ENCODE measurements at regions not wholly inside any gene's neighbourhood (a gene's known extent, or its start where the extent isn't known, plus 50 kb on each side); places are given as distances from the start of the nearest gene placed in this dataset.

- Histone ChIP-seq H3K9me3 (ENCODE audit: control insufficient read depth in 2 of 2, low read length in 2 of 2) (no peaks in the 10 kb centered on the region), H3K9ac (ENCODE audit: low read depth in 1 of 2, low read length in 2 of 2) (no peak overlapping the region), H3K4me1 (ENCODE audit: control insufficient read depth in 2 of 2, insufficient read depth in 2 of 2, low read length in 2 of 2) (no peaks in the 10 kb centered on the region), H3K36me3 (ENCODE audit: control insufficient read depth in 2 of 2, insufficient read depth in 2 of 2, low read length in 2 of 2) (no peaks in the 10 kb centered on the region), H3K27me3 (ENCODE audit: control insufficient read depth in 2 of 2, insufficient read depth in 2 of 2, low read length in 2 of 2) (peaks cover 58 to 64% of the 10 kb centered on the region in 2 donors), H3K27ac (ENCODE audit: low read depth in 2 of 2, low read length in 2 of 2) (no peak overlapping the region), H3K4me3 (ENCODE audit: low read length in 2 of 2) (no peak overlapping the region)
These were observed 59.9 kb upstream of the DLX4 start for GRCh38 chr17:49908782-49909714.

DNA sequence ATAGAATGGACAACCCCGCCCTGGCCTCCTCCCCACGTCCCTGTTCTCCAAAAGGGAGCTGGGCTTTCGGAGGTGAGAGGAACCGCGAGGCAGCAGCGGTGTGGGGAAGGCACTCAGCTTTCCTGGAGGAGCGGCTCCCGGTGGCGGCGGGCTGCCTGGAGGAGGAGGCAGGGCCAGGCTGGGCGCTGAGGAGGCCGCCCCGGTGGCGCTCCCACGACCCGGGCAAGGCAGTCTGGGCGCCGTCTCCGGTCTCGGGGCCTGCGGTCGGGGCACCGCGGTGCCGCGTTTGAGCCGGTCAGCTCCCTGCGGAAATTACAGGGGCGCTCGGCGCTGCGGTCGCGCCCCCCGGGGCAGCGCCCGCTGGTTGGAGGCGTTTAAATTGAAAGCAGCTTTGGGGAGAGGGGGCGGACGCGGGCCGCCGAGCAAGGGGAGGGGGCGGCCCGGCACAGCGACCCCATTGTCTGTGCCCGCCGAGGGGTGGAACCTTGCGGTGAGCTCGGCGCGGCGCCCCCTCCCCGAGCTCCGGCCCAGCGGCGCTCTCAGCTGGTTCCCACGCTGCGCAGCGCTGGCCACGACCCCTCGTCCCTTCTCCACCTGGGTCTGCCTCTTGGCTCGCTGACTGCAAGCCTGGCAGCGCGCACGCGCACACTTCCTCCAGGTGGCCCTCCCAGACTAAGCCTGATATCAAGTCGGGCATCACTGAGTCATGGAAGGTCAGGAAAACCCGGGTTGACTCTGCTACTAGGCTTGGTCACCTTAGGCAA, 58.7 kb upstream of the DLX4 start:
- Histone ChIP-seq H3K4me1 (ENCODE audit: control insufficient read depth in 2 of 2, insufficient read depth in 2 of 2, low read length in 2 of 2) (no peaks in the 10 kb centered on the region), H3K36me3 (ENCODE audit: control insufficient read depth in 2 of 2, insufficient read depth in 2 of 2, low read length in 2 of 2) (no peaks in the 10 kb centered on the region), H3K9me3 (ENCODE audit: control insufficient read depth in 2 of 2, low read length in 2 of 2) (no peaks in the 10 kb centered on the region), H3K27ac (ENCODE audit: low read depth in 2 of 2, low read length in 2 of 2) (no peak overlapping the region), H3K9ac (ENCODE audit: low read depth in 1 of 2, low read length in 2 of 2) (no peak overlapping the region), H3K27me3 (ENCODE audit: control insufficient read depth in 2 of 2, insufficient read depth in 2 of 2, low read length in 2 of 2) (peaks cover 48 to 61% of the 10 kb centered on the region in 2 donors), H3K4me3 (ENCODE audit: low read length in 2 of 2) (no peak overlapping the region)

- Histone ChIP-seq H3K27ac (ENCODE audit: low read depth in 2 of 2, low read length in 2 of 2) (no peak overlapping the region), H3K9me3 (ENCODE audit: control insufficient read depth in 2 of 2, low read length in 2 of 2) (no peaks in the 10 kb centered on the region), H3K36me3 (ENCODE audit: control insufficient read depth in 2 of 2, insufficient read depth in 2 of 2, low read length in 2 of 2) (no peaks in the 10 kb centered on the region), H3K9ac (ENCODE audit: low read depth in 1 of 2, low read length in 2 of 2) (no peak overlapping the region), H3K27me3 (ENCODE audit: control insufficient read depth in 2 of 2, insufficient read depth in 2 of 2, low read length in 2 of 2) (peaks cover 46 to 61% of the 10 kb centered on the region in 2 donors), H3K4me3 (ENCODE audit: low read length in 2 of 2) (no peak overlapping the region), H3K4me1 (ENCODE audit: control insufficient read depth in 2 of 2, insufficient read depth in 2 of 2, low read length in 2 of 2) (no peaks in the 10 kb centered on the region)
These were observed 58.2 kb upstream of the DLX4 start for GRCh38 chr17:49910858-49911204.

DNA sequence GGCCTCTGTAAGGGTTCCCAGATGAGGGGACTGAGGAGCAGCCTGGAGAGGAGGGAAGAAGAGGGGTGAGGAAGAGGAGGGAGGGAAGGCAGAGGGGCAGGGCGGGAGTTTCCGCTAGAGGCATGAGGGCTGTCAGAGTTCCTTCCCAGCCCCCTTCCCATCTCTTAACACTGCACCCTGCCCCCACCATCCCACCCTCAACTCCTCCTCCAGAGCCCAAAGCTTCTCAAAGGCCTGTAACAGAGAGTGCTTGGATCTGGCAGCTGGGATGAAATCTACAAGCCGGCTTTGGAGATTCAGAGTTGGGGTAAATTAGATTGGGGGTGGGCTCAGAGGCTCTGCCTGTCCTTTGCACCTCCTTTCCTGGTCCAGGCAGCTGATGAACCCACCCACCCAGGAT, 57.3 kb upstream of the DLX4 start:
- Histone ChIP-seq H3K27ac (ENCODE audit: low read depth in 2 of 2, low read length in 2 of 2) (no peak overlapping the region), H3K36me3 (ENCODE audit: control insufficient read depth in 2 of 2, insufficient read depth in 2 of 2, low read length in 2 of 2) (no peaks in the 10 kb centered on the region), H3K4me3 (ENCODE audit: low read length in 2 of 2) (no peak overlapping the region), H3K9ac (ENCODE audit: low read depth in 1 of 2, low read length in 2 of 2) (no peak overlapping the region), H3K4me1 (ENCODE audit: control insufficient read depth in 2 of 2, insufficient read depth in 2 of 2, low read length in 2 of 2) (no peaks in the 10 kb centered on the region), H3K27me3 (ENCODE audit: control insufficient read depth in 2 of 2, insufficient read depth in 2 of 2, low read length in 2 of 2) (peaks cover 49 to 59% of the 10 kb centered on the region in 2 donors), H3K9me3 (ENCODE audit: control insufficient read depth in 2 of 2, low read length in 2 of 2) (no peaks in the 10 kb centered on the region)

- H3K27ac ChIP-seq (ENCODE audit: low read depth in 2 of 2, low read length in 2 of 2), result no peak overlapping the region
- no peaks in the 10 kb centered on the region for H3K4me1 ChIP-seq (ENCODE audit: control insufficient read depth in 2 of 2, insufficient read depth in 2 of 2, low read length in 2 of 2)
- no peaks in the 10 kb centered on the region for H3K9me3 ChIP-seq (ENCODE audit: control insufficient read depth in 2 of 2, low read length in 2 of 2)
- H3K27me3 ChIP-seq (ENCODE audit: control insufficient read depth in 2 of 2, insufficient read depth in 2 of 2, low read length in 2 of 2), result peaks cover 43 to 48% of the 10 kb centered on the region in 2 donors
- no peaks in the 10 kb centered on the region for H3K36me3 ChIP-seq (ENCODE audit: control insufficient read depth in 2 of 2, insufficient read depth in 2 of 2, low read length in 2 of 2)
- H3K9ac ChIP-seq (ENCODE audit: low read depth in 1 of 2, low read length in 2 of 2), result no peak overlapping the region
- H3K4me3 ChIP-seq (ENCODE audit: low read length in 2 of 2), result no peak overlapping the region
These were observed 55.5 kb upstream of the DLX4 start for GRCh38 chr17:49913226-49914095.

DNA sequence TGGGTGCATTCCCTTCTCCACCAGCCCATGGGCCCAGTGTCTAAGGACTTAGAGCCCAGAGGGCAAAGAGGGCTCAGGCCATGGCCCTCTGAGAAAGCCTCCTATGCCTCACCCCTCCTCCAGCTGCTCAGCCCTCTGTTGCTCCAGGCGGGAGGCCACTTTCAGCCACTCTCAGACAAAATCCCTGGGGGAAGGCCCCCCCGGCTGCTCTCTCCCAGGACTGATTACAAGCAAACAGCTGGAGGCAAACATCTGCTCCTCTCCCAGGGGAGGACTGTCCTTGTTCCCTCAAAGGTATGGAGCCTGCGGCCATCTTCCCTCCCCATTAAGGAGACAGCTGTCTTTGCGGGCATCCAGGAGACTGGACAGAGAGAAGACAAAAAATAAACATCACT, 54.9 kb upstream of the DLX4 start:
- no peaks in the 10 kb centered on the region for H3K9me3 ChIP-seq (ENCODE audit: control insufficient read depth in 2 of 2, low read length in 2 of 2)
- H3K27me3 ChIP-seq (ENCODE audit: control insufficient read depth in 2 of 2, insufficient read depth in 2 of 2, low read length in 2 of 2), result peaks cover 39 to 42% of the 10 kb centered on the region in 2 donors
- no peaks in the 10 kb centered on the region for H3K36me3 ChIP-seq (ENCODE audit: control insufficient read depth in 2 of 2, insufficient read depth in 2 of 2, low read length in 2 of 2)
- no peaks in the 10 kb centered on the region for H3K4me1 ChIP-seq (ENCODE audit: control insufficient read depth in 2 of 2, insufficient read depth in 2 of 2, low read length in 2 of 2)
- H3K9ac ChIP-seq (ENCODE audit: low read depth in 1 of 2, low read length in 2 of 2), result no peak overlapping the region
- no peak overlapping the region for H3K27ac ChIP-seq (ENCODE audit: low read depth in 2 of 2, low read length in 2 of 2)
- no peak overlapping the region for H3K4me3 ChIP-seq (ENCODE audit: low read length in 2 of 2)

DNA sequence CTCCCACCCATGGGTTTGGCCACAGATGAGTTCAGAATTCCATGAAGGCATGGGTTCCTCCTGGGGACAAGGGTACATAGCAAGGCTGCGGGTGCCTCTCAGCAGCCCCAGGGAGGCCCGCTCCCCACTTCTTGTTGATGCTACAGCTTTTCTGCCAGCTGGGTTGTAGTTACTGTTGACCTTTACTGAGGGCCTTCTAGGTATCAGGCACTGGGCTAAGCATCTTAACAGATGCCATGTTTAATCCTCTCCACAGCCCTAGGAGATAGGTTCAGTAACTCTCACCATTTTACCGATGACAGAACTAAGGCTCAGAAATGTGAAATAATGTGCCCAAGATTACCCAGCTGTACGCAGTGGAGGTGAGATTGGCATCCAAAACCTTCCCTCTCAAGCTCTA, 54.3 kb upstream of the DLX4 start:
- Histone ChIP-seq H3K36me3 (ENCODE audit: control insufficient read depth in 2 of 2, insufficient read depth in 2 of 2, low read length in 2 of 2) (no peaks in the 10 kb centered on the region), H3K4me1 (ENCODE audit: control insufficient read depth in 2 of 2, insufficient read depth in 2 of 2, low read length in 2 of 2) (no peaks in the 10 kb centered on the region), H3K4me3 (ENCODE audit: low read length in 2 of 2) (no peak overlapping the region), H3K9me3 (ENCODE audit: control insufficient read depth in 2 of 2, low read length in 2 of 2) (no peaks in the 10 kb centered on the region), H3K27ac (ENCODE audit: low read depth in 2 of 2, low read length in 2 of 2) (no peak overlapping the region), H3K27me3 (ENCODE audit: control insufficient read depth in 2 of 2, insufficient read depth in 2 of 2, low read length in 2 of 2) (peaks cover 34 to 37% of the 10 kb centered on the region in 2 donors), H3K9ac (ENCODE audit: low read depth in 1 of 2, low read length in 2 of 2) (no peak overlapping the region)

DNA sequence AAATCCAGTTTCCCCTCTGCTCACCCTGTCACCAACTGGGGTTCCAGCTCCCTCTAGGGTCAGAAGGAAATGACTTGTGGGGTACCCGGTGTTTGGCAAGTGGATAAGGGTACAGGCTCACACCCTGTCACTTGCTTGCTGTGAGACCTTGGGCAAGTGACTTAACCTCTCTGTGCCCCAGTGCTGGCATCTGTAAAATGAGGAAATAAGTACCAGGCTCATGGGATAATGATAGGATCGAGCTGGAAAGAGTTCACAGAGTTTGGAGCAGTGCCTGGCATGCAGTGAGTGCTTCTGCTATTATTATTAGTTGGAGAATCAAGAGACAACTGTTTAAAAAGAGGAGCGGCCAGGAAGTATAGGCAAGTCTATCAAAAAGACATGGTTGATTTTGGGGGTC, 53.7 kb upstream of the DLX4 start:
- Histone ChIP-seq H3K9ac (ENCODE audit: low read depth in 1 of 2, low read length in 2 of 2) (no peak overlapping the region), H3K4me1 (ENCODE audit: control insufficient read depth in 2 of 2, insufficient read depth in 2 of 2, low read length in 2 of 2) (no peaks in the 10 kb centered on the region), H3K27ac (ENCODE audit: low read depth in 2 of 2, low read length in 2 of 2) (no peak overlapping the region), H3K27me3 (ENCODE audit: control insufficient read depth in 2 of 2, insufficient read depth in 2 of 2, low read length in 2 of 2) (peaks cover 32 to 33% of the 10 kb centered on the region in 2 donors), H3K4me3 (ENCODE audit: low read length in 2 of 2) (no peak overlapping the region), H3K9me3 (ENCODE audit: control insufficient read depth in 2 of 2, low read length in 2 of 2) (no peaks in the 10 kb centered on the region), H3K36me3 (ENCODE audit: control insufficient read depth in 2 of 2, insufficient read depth in 2 of 2, low read length in 2 of 2) (no peaks in the 10 kb centered on the region)

DNA sequence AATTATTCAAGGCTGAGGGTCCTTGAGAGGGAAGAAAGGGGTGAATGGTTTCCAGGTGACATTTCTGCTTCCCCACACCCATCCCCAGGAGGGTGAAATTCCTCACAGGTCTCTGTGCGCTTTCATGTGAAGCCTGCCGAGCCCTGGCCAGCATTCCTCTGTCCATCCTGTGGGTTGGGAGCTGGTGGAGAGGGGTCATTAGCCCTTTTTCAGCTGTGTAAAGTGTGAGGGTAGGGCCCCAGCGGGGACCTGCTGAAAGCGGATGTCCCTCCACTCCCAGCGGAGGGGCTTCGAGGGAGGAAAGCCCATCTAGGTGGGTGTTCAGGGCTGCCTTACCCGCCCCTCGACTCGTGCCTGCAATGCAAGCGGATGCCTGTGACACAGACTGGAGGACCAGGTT, 53.3 kb upstream of the DLX4 start:
- H3K9me3 ChIP-seq (ENCODE audit: control insufficient read depth in 2 of 2, low read length in 2 of 2), result no peaks in the 10 kb centered on the region
- H3K27ac ChIP-seq (ENCODE audit: low read depth in 2 of 2, low read length in 2 of 2), result no peak overlapping the region
- H3K4me3 ChIP-seq (ENCODE audit: low read length in 2 of 2), result no peak overlapping the region
- peaks cover 29 to 30% of the 10 kb centered on the region in 2 donors for H3K27me3 ChIP-seq (ENCODE audit: control insufficient read depth in 2 of 2, insufficient read depth in 2 of 2, low read length in 2 of 2)
- no peaks in the 10 kb centered on the region for H3K4me1 ChIP-seq (ENCODE audit: control insufficient read depth in 2 of 2, insufficient read depth in 2 of 2, low read length in 2 of 2)
- H3K36me3 ChIP-seq (ENCODE audit: control insufficient read depth in 2 of 2, insufficient read depth in 2 of 2, low read length in 2 of 2), result no peaks in the 10 kb centered on the region
- no peak overlapping the region for H3K9ac ChIP-seq (ENCODE audit: low read depth in 1 of 2, low read length in 2 of 2)
